ENCODE measurements at regions not wholly inside any gene's neighbourhood (a gene's known extent, or its start where the extent isn't known, plus 50 kb on each side); places are given as distances from the start of the nearest gene placed in this dataset.

DNA sequence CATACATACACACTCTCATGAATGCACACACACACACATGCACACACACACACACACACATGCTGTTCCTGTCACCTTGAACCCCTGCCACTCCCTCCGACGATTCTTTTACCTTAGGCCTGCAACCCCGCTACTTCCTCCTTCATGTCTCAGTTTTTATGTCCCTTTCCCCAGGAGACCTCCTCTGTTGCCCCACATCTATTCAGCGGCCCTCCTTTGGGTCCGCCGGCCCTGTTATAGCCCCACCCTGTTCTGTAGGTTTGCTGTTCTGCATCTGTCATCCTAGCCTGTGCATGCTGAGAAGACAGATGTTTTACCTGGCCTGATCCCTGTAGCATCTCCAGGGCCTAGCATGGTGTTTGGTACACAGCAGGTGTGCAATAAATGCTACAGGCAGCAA lies 161.6 kb upstream of the PCBD1 start:
- DNase-seq = no peak

- DNase-seq = no peak
Observed at GRCh38 chr10:71052076-71052660, 160.2 kb upstream of the UNC5B start.

DNA sequence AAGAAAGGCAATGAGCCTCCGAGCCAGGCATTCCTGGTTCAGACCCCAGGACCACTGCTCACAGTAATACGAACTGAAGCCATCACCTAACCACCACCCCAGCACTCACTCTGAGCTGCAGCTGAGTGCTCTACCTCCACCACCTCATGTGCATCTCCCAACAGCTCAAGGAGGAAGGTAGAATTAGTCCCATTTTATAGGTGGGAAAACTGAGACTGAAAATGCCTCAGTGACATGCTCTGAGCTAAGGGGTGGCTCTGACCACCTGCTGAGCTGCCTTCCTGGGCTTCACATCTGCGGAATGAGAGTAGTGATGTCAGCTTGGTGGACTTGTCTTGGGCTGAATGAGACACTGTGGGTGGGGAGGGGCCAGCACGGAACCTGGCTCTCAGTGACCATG lies 159.7 kb upstream of the UNC5B start:
- no peak for DNase-seq

- no peak for DNase-seq
Observed at GRCh38 chr10:71053169-71053895, 159.0 kb upstream of the UNC5B start.

- no peak for DNase-seq
Observed at GRCh38 chr10:71058308-71058707, 154.1 kb upstream of the UNC5B start.

GRCh38 chr10:71059054-71059818 lies 153.1 kb upstream of the UNC5B start:
- DNase-seq = no peak

- no peak for DNase-seq
Observed at GRCh38 chr10:71059943-71060342, 152.4 kb upstream of the UNC5B start.

- DNase-seq = no peak
Observed at GRCh38 chr10:71060476-71061426, 151.6 kb upstream of the UNC5B start.

DNA sequence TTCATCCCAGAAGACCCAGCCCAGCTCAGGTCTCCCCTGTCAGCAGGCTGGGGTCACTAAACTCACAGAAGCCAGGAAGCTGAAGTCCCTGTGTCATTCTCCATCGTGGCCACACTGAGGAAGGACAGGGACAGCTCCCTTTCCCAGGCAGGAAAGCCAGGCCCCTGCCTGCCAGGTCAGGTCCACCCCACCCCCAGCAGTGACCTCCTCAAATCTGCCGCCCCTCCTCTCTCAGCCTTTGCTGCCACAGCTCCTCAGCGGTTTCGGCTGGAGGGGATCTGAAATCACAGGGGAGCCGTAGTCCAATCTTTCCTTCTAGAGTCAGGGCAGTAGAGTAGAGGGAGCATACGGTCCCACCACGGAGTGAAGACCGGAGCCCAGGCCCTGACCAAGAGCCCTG lies 150.9 kb upstream of the UNC5B start:
- DNase-seq = no peak

DNA sequence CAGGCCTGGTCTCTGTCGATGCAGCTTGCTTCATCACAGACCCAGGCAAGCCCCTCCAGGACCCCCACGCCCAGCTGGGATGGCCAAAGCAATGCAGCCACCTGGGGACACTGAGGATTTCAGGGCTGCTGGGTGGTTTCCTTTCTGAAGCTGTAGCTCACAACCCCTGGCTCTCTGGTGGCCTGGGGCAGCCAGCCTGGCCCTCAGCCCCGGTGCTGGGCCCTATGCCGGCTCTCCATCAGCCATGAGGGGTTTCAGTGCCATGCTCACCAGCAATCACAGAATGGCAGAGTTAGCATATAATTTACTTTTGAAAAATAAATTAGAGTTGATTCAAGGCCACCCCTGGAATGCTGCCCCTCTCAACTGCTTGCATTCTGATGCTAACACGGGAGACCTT lies 150.2 kb upstream of the UNC5B start:
- no peak for DNase-seq

DNA sequence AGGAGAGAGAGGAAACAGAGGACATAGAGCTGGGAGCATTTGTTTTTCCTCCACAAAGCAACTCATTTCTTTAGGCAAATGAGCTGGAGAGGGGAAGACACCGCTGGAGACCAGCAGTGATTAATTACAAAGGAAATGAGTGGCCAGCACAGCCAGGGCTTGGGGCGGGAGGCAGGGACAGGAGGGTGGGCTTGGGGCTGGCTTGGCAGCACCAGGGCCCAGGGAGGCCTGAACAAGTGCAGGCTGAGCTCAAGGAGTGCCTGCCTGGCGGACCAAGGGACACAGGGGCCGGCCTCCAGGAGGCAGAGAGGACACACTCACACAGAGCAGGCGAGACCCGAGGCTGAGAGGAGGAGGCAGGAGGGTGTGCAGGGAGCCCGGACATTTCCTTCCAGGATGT lies 149.0 kb upstream of the UNC5B start:
- no peak for DNase-seq

GRCh38 chr10:71064413-71065118 lies 147.8 kb upstream of the UNC5B start:
- DNase-seq = no peak

GRCh38 chr10:71065659-71066058 lies 146.7 kb upstream of the UNC5B start:
- DNase-seq = no peak

DNA sequence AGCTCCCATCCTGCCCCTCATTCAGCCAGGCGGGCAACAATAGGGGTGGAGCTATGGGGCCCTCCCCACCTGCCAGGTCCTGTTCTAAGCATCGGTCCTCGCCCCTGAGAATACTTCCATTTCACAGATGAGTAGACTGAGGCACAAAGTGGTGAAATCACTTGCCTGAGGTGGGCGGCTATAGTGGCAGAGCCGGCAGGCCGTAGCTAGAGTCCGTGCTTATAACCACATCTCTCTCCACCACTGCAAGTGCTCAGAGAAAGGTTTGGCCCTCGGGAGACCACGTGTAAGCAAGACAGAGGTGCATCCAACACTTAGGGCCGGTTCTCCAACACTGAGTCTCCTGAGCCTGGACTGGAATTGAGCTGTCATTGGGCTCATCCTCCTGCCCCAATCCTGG lies 145.8 kb upstream of the UNC5B start:
- DNase-seq = no peak

DNA sequence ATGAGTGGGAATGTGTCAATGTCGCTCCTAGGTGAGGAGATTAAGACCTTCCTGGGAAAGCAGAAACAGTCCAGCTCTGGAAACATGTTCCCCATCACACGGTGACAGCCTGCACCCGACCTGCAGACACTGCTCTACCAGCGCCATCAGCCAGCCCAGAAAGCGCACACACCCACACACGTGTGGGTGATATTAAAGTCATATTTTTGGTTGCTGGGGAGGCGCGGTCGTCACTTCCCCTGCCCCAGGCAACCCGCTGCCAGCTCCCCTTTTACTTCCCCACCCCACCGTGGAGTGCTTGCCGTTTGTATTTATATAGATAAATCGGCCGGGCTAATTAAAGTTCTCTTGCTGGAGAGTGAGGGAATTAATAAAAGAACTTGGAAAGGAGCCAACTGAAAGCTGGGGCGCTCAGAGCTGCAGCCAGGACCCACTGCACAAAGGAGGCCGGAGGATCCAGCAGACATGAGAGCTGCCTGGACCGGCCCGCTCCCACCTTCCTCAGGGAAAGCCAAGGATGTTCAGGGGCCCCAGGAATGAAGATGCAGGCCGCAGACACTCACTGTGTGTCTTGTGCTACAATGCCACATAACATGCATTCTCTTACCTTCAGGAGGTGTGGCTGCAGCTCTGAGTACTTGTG lies 145.2 kb upstream of the UNC5B start:
- no peak for DNase-seq

GRCh38 chr10:71068861-71069271 lies 143.5 kb upstream of the UNC5B start:
- no peak for DNase-seq

DNA sequence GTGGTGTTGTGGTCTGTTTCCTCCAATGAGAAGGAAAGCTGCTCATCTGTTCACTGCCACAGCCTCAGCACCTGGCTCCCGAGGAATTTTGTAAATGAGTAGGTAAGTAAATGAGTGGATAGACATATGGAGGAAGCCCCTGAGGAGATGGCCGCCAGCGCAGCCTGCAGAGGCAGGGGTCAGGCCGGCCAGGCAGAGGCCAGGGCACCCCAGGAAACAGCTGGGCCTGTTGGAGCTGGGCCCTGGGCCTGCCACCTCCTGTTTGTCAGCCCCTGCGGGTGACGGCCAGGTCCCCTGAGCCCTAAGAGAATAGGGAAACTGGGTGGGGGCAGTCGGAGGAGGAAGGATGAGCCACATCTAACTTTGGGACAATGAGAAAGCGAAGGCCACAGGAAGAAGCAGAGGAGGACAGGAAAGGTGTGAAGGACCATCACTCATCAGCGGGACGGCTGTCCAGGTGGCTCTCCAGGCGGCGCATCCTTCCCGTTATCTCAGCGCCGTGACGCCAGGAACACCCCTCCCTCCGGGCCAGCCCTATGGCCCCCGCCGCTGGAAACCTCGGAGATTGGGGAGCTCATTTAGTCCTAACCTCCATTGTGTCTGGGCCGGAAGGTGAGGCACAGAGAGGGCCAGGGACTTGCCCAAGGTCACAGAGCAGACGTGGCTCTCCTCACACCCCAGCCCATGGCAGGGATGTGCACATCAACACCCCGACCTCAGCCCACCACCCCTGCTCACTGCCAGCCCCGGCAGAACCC lies 142.3 kb upstream of the UNC5B start:
- DNase-seq = no peak

GRCh38 chr10:71070741-71071140 lies 141.6 kb upstream of the UNC5B start:
- DNase-seq = no peak

GRCh38 chr10:71072131-71072822 lies 140.1 kb upstream of the UNC5B start:
- no peak for DNase-seq

DNA sequence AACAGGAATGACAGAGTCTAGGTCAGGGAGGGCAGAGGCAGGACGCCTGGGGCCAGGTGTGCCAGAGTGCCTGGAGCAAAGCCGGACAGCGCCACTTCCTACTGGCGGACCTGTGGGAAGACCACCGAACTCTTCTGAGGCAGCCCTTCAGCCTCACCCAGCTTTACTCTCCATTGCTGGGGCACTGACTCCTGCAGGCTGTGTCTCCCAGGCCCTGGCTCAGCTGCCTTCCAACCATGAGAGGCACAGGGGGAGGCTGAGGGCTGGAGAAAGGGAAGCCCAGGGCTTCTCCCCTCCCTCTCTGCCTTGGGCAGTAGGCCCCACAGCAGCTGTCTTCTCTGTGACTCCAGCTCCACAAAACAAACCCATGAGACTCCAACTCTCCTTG lies 139.6 kb upstream of the UNC5B start:
- no peak for DNase-seq

All from SHP77 (cell line).